Stomach smooth muscle (tissue), 2 donors: ENCODE measurements at regions not wholly inside any gene's neighbourhood (a gene's known extent, or its start where the extent isn't known, plus 50 kb on each side); places are given as distances from the start of the nearest gene placed in this dataset.
A peak's percentile ranks its signal among the peaks of the same experiment; 100 is the strongest.

ENCODE experiments used
- H3K27ac ChIP-seq: one replicate; pipeline ENCODE4 v1.7.0; 2013; ENCODE audit warnings: mild to moderate bottlenecking, low read length, inconsistent platforms
- H3K27me3 ChIP-seq, 2 donors: one replicate each; pipeline ENCODE4 v1.7.0; 2013; ENCODE audit warnings: low read length in 2 of 2; ENCODE audit not compliant: insufficient read depth in 2 of 2, control insufficient read depth in 1 of 2
- H3K36me3 ChIP-seq, 2 donors: one replicate each; pipeline ENCODE4 v1.7.0; 2013; ENCODE audit warnings: low read length in 2 of 2; ENCODE audit not compliant: control insufficient read depth in 2 of 2, insufficient read depth in 2 of 2
- H3K4me1 ChIP-seq: one replicate; pipeline ENCODE4 v1.7.0; 2013; ENCODE audit warnings: low read length; ENCODE audit not compliant: control insufficient read depth, insufficient read depth
- H3K4me3 ChIP-seq, 2 donors: one replicate each; pipeline ENCODE4 v1.7.0; 2013; ENCODE audit warnings: low read length in 2 of 2
- H3K9ac ChIP-seq, 2 donors: one replicate each; pipeline ENCODE4 v1.7.0; 2013; ENCODE audit warnings: low read length in 2 of 2, mild to moderate bottlenecking in 1 of 2
- H3K9me3 ChIP-seq, 2 donors: one replicate each; pipeline ENCODE4 v1.7.0; 2013; ENCODE audit warnings: low read length in 2 of 2; ENCODE audit not compliant: control insufficient read depth in 2 of 2
- donor health status: healthy.
- donor health status: Pancreatic carcinoma.

DNA sequence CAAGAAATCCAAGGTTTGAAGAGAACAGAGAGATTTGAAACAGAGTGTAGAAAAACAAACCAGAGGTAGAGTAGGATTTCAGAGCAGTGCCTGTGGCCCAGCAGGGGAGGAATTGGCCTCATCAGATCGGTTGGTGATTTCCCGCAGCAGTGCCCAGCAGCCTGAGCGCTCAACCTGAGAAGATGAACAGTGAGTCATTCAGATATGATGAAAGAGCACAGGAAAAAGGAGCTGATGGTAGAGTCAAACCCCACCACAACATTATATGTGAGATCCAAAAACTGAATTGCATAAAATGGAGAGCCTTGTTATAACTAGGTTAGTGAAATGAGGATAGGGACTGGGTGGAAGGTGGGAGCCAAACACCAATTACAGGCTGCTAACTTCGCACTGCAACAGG is 248.9 kb downstream of the PIK3R1 start:
- no peak overlapping the region for H3K4me3 ChIP-seq

DNA sequence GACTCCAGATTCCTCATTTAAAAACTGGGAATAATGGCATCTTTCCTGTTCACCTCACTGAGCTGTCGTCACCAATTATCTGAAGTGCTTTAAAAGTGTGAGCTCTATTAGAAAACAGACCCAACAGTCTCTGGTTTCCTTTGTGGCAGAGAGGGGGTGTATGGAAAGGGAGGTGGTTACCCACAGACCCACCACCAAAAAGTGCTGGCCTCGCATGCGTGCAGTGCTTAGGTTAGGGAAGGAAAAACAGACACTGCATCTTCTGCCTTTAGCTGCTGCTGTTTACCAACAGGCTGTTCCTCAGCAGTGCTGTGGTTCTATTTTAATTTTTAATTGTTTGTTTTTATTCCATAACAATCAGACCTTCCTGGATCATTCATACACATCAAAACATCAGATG is 249.6 kb downstream of the PIK3R1 start:
- no peak overlapping the region for H3K9ac ChIP-seq
- H3K36me3 ChIP-seq, result no peaks in the 10 kb centered on the region
- H3K9me3 ChIP-seq, result no peaks in the 10 kb centered on the region
- no peaks in the 10 kb centered on the region for H3K27me3 ChIP-seq
- no peaks in the 10 kb centered on the region for H3K4me1 ChIP-seq
- H3K27ac ChIP-seq, result no peak overlapping the region
- no peak overlapping the region for H3K4me3 ChIP-seq

More for the DNA sequence above, 248.9 kb downstream of the PIK3R1 start:
- Histone ChIP-seq H3K9ac (no peak overlapping the region), H3K36me3 (no peaks in the 10 kb centered on the region), H3K9me3 (no peaks in the 10 kb centered on the region), H3K4me1 (no peaks in the 10 kb centered on the region), H3K27me3 (no peaks in the 10 kb centered on the region), H3K27ac (no peak overlapping the region)

DNA sequence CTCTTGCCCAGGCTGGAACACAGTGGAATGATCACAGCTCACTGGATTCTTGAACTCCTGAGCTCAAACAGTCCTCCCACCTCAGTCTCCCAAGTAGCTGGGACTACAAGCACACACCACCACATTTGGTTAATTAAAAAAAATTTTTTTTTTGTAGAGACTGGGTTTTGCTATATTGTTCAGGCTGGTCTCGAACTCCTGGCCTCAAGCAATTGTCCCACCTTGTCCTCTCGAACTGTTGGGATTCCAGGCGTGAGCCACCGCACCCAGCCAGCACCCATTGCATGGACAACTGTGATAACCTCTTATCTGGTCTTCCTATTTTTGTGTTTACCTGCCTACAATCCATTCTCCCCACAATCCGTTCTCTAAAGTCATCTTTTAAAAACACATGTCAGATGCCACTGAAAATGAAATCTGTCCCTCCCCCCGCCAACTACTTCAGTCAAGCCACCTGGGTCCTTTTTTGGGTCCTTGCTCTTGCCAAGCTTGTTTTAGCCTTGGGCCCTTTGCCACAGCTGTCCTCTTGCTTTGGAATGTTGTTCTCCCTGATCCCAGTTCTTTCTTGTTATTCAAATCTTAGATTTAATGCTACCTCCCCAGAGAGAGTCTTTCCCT is 250.5 kb downstream of the PIK3R1 start:
- no peak overlapping the region for H3K4me3 ChIP-seq
- H3K4me1 ChIP-seq, result no peaks in the 10 kb centered on the region
- H3K9me3 ChIP-seq, result no peaks in the 10 kb centered on the region
- no peaks in the 10 kb centered on the region for H3K36me3 ChIP-seq
- no peak overlapping the region for H3K27ac ChIP-seq
- H3K9ac ChIP-seq, result no peak overlapping the region
- no peaks in the 10 kb centered on the region for H3K27me3 ChIP-seq

DNA sequence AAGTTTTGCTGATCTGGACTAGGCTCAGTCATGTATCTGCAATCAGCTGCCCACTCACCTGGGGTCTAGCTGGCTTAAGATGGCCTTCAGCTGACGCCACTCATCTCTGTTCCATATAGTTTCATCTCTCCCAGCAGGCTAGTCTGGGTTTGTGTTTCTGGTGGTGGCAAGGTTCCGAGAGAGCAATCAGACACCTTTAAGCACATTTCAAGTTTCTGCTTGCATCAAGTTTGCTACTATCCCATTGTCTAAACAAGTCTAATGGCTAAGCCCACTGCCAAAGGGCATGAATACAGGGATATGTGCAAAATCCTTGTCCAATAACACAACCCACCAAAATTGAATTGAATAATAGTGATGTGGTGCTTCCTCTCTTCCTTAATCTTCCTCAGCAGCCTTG is 251.7 kb downstream of the PIK3R1 start:
- H3K27ac ChIP-seq, result no peak overlapping the region
- H3K27me3 ChIP-seq, result no peaks in the 10 kb centered on the region
- H3K4me1 ChIP-seq, result no peaks in the 10 kb centered on the region

DNA sequence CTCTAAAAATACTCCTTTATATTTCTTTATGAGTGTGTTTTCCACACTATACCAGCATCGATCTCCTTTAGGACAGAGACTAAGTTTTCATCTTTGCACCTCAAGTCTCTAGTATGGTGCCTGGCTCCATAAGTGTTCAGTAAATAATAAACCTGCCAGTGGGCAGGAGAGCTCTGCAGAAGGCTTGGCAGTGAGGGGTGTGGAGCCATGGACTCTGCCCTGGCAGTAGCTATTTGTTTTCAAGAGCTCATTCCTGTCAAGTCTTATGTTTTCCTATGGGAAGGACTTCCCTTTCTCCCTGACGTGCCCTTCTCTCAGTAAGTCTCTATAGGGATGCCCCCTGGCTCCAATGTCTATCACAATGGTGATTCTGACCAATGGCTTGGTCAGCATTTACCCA is 252.2 kb downstream of the PIK3R1 start:
- Histone ChIP-seq H3K27ac (no peak overlapping the region), H3K9me3 (no peaks in the 10 kb centered on the region)

More for the DNA sequence above, 251.7 kb downstream of the PIK3R1 start:
- Histone ChIP-seq H3K9me3 (no peaks in the 10 kb centered on the region), H3K9ac (no peak overlapping the region), H3K36me3 (no peaks in the 10 kb centered on the region), H3K4me3 (no peak overlapping the region)

DNA sequence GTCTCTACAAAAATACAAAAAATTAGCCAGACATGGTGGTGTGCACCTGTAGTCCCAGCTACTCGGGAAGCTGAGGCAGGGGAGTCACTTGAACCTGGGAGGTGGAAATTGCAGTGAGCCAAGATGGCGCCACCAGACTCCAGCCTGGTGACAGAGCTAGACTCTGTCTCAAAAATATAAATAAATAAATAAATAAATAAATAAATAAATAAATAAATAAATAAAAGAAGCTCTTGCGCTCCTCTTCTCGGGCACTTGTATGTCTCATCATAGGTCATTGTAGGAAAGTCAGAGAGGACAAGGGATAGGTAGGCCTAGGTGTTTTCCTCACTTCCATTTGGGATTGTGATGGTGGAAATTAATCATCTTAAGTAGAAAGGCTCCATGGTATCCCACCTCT is 252.8 kb downstream of the PIK3R1 start:
- H3K4me3 ChIP-seq, result no peak overlapping the region
- no peaks in the 10 kb centered on the region for H3K36me3 ChIP-seq
- H3K9me3 ChIP-seq, result no peaks in the 10 kb centered on the region
- no peaks in the 10 kb centered on the region for H3K27me3 ChIP-seq
- H3K27ac ChIP-seq, result no peak overlapping the region
- no peaks in the 10 kb centered on the region for H3K4me1 ChIP-seq
- H3K9ac ChIP-seq, result no peak overlapping the region

More for the DNA sequence above, 252.2 kb downstream of the PIK3R1 start:
- Histone ChIP-seq H3K4me3 (no peak overlapping the region), H3K27me3 (no peaks in the 10 kb centered on the region), H3K36me3 (no peaks in the 10 kb centered on the region), H3K4me1 (no peaks in the 10 kb centered on the region), H3K9ac (no peak overlapping the region)

DNA sequence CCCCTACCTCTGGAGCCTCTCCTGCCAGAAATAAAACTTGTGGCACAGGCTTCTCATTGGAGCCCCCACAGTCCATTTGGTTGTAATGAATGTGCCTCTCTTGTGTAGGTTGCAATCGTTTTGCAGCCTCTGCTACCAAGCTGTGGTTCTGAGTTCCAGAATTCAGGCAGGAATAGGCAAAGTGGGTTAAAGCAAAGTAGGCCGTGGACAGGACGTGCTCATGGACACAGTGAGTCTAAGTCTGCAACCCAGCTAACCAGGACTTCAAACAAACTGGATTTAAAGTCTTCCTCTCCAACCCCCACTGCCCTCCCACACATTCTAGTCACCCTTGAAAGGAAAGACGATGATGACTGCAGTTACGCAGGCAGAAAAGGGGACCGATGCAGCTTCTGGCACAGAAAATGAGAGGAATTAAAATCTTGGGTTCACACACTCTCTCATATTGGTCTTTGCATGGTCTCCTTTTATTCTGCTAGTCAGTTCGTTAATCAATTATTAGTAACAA is 260.0 kb downstream of the PIK3R1 start:
- H3K27me3 ChIP-seq, result no peaks in the 10 kb centered on the region
- H3K9me3 ChIP-seq, result no peaks in the 10 kb centered on the region
- no peak overlapping the region for H3K27ac ChIP-seq
- H3K36me3 ChIP-seq, result no peaks in the 10 kb centered on the region
- H3K4me1 ChIP-seq, result no peaks in the 10 kb centered on the region
- H3K4me3 ChIP-seq, result no peak overlapping the region
- no peak overlapping the region for H3K9ac ChIP-seq

DNA sequence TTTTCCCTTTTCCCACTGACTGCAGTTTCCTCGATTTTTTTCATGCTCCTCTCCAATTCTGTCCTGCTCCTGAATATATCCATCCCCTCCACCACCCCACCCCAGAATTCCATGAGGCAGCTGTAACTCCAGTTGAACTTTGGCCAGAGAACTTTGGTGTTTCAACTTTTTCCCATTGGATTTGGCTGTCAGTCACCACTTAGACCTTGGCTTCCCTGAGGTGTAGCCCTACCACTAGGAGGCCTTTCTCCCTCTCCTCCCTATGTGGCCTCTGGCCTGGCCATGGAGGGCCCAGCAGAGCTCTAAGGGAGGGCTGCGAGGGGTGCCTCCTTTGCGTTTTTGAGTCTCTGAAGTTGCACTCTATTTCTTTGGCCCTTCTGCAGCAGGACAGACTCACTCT is 261.3 kb downstream of the PIK3R1 start:
- Histone ChIP-seq H3K27me3 (no peaks in the 10 kb centered on the region), H3K4me3 (no peak overlapping the region), H3K36me3 (no peaks in the 10 kb centered on the region), H3K27ac (no peak overlapping the region), H3K4me1 (no peaks in the 10 kb centered on the region), H3K9me3 (no peaks in the 10 kb centered on the region), H3K9ac (no peak overlapping the region)

DNA sequence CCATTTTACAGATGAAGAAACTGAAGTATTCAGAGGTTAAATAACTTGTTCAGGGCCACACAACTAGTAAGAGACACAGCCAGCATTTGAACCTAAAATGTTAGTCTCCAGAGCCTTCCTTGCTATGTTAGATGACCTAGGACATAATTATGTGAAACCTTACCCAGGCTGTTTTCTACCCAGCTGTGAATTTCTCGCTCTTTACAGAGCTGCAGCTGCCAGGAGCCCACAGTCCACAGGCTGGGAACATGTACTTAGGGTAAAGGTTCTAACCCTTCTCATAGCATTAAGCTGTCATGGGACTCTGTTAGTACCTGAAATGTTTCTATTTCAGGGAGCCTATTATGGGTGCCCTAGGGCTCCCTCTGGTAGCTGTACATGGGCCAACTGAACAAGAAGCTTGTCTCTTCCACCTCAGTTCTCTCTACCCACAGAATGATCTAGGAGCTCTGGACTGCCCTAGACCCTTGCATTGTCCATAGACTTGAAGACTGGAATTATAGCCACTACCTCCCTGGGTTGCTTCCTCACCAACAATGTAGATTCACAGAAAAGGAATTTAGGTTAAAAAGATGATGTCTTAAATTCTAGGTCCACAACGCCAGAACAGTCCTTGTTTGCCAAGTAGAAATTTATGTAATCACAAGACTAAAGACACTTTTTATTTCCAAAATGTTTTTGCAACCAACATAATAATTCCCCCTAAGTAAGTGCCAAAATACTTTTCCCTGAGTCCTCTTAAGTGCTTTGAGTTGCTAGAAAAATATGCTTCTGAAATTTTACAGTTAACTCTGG is 262.9 kb downstream of the PIK3R1 start:
- Histone ChIP-seq H3K9me3 (no peaks in the 10 kb centered on the region), H3K9ac (no peak overlapping the region), H3K4me1 (no peaks in the 10 kb centered on the region), H3K36me3 (no peaks in the 10 kb centered on the region), H3K4me3 (no peak overlapping the region), H3K27ac (no peak overlapping the region), H3K27me3 (no peaks in the 10 kb centered on the region)

DNA sequence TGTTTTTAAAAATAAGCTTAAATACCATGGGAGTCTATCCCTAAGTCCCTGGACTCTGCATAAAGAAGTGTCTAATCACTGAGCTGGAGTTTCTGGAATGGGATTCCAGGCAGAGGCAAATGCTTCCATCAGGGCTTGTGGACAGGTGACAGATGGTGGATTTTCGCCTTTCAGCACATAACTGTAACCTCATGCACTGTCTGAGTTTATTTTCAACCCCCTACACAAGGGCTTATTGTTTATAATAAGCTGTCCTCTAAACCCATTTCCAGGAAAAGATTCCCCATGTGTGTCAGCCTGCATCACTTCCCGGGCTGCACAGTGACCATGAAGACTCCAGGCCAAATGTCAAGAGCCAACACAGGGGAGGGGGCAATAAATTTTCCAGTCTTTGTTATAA is 264.0 kb downstream of the PIK3R1 start:
- H3K27me3 ChIP-seq, result no peaks in the 10 kb centered on the region
- H3K4me1 ChIP-seq, result no peaks in the 10 kb centered on the region
- H3K27ac ChIP-seq, result peak overlapping the region; percentile 11
- H3K9me3 ChIP-seq, result no peaks in the 10 kb centered on the region
- no peak overlapping the region for H3K4me3 ChIP-seq
- H3K36me3 ChIP-seq, result no peaks in the 10 kb centered on the region
- H3K9ac ChIP-seq, result no peak overlapping the region
